ENCODE measurements at regions not wholly inside any gene's neighbourhood (a gene's known extent, or its start where the extent isn't known, plus 50 kb on each side); places are given as distances from the start of the nearest gene placed in this dataset.

DNA sequence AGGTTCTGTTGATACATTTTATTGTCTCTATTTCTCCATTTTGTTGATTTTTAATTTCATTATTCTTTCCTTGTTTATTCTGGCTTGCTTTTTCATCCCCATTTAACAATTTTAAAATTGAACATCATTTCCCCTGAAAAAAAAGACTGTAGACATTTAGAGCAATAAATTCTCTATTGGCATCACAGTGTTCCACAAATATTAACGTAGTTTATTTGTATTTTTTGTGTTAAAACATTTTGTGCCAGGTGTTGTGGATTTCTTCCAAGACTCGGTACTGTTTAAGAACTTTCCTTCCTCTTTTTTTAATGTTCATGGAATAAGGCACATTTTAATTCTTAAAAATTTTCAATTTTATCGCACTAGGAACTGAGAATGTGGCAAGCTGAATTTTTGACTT is 156.1 kb upstream of the NPY start:
- Histone ChIP-seq H3K27ac (no peak overlapping the region), H3K4me3 (no peak overlapping the region), H3K36me3 (no peaks in the 10 kb centered on the region), H3K27me3 (no peaks in the 10 kb centered on the region), H3K9me3 (no peaks in the 10 kb centered on the region), H3K4me1 (no peaks in the 10 kb centered on the region)
- no peak for TF ChIP-seq POLR2AphosphoS5 (IDR thresholded peaks at IDR 0.05)
- intact Hi-C loops (cut with DNase I): no loop called here
- no peak for DNase-seq
- WGBS, 2 donors: 73 to 76% methylated on average over 3 of the region's 3 CpGs

GRCh38 chr7:24129597-24129996 is 154.4 kb upstream of the NPY start:
- Histone ChIP-seq H3K36me3 (no peaks in the 10 kb centered on the region), H3K4me1 (no peaks in the 10 kb centered on the region), H3K9me3 (no peaks in the 10 kb centered on the region), H3K27me3 (no peaks in the 10 kb centered on the region), H3K27ac (no peak overlapping the region), H3K4me3 (no peak overlapping the region)
- 77 to 87% methylated on average over 4 of the region's 4 CpGs for WGBS, 2 donors
- TF ChIP-seq, protein P1, sequence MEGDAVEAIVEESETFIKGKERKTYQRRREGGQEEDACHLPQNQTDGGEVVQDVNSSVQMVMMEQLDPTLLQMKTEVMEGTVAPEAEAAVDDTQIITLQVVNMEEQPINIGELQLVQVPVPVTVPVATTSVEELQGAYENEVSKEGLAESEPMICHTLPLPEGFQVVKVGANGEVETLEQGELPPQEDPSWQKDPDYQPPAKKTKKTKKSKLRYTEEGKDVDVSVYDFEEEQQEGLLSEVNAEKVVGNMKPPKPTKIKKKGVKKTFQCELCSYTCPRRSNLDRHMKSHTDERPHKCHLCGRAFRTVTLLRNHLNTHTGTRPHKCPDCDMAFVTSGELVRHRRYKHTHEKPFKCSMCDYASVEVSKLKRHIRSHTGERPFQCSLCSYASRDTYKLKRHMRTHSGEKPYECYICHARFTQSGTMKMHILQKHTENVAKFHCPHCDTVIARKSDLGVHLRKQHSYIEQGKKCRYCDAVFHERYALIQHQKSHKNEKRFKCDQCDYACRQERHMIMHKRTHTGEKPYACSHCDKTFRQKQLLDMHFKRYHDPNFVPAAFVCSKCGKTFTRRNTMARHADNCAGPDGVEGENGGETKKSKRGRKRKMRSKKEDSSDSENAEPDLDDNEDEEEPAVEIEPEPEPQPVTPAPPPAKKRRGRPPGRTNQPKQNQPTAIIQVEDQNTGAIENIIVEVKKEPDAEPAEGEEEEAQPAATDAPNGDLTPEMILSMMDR (IDR thresholded peaks at IDR 0.05): no peak
- no peak for TF ChIP-seq EP300 (IDR thresholded peaks at IDR 0.05)
- TF ChIP-seq POLR2AphosphoS5 (IDR thresholded peaks at IDR 0.05): no peak
- no peak for TF ChIP-seq POLR2A (IDR thresholded peaks at IDR 0.05)
- DNase-seq: no peak
- intact Hi-C loops (cut with DNase I): no loop called here

DNA sequence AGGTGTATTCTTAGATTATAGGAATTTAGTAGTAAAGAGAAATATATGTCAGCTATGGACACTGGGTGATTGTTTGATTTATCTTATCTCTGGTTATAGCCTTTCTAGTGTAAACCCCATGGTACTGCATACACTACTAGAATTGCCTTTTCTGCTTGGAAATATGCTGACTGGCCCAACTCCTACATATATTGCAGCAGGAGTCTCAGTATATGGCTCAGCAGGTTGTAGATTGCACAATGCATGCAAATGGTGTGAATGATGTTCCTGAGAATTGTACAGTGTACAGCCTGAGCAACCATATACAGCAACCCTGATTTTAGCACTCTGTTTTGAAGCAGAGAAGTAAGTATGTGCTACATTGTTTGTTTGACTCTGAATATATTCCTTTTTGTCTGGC is 153.4 kb upstream of the NPY start:
- H3K4me1 ChIP-seq: no peaks in the 10 kb centered on the region
- H3K4me3 ChIP-seq: no peak overlapping the region
- H3K9me3 ChIP-seq: no peaks in the 10 kb centered on the region
- TF ChIP-seq POLR2A (IDR thresholded peaks at IDR 0.05) (no peak), POLR2AphosphoS5 (IDR thresholded peaks at IDR 0.05) (no peak), EP300 (IDR thresholded peaks at IDR 0.05) (no peak)
- TF ChIP-seq, protein P1 (IDR thresholded peaks at IDR 0.05): no peak
- no peak for DNase-seq
- H3K36me3 ChIP-seq: no peaks in the 10 kb centered on the region
- H3K27ac ChIP-seq: no peak overlapping the region
- no peaks in the 10 kb centered on the region for H3K27me3 ChIP-seq
- intact Hi-C loops (cut with DNase I): no loop called here

DNA sequence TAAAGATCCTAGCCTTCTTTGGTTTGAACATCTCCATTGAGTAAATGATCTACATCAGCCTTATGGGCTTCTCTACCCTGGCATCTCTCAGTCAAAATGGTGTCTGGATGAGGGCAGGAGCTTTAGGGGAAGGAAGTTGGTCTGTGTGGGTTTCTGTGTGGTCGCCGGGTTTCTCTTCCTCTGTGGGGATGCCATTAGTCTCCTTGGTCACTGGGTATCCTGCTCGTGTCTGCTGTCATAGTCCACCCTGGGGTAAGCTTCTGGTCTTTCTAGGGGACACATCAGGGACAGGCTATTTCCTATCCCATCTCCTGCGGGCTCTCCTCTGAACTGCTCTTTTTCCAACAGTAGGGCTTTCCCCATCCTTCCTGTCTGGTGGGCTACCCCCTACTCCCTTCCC is 150.3 kb upstream of the NPY start:
- WGBS, 2 donors: 58 to 74% methylated on average over 4 of the region's 4 CpGs
- H3K4me1 ChIP-seq: no peaks in the 10 kb centered on the region
- no peak overlapping the region for H3K4me3 ChIP-seq
- H3K27ac ChIP-seq: no peak overlapping the region
- H3K27me3 ChIP-seq: no peaks in the 10 kb centered on the region
- H3K36me3 ChIP-seq: no peaks in the 10 kb centered on the region
- intact Hi-C loops (cut with DNase I): no loop called here
- TF ChIP-seq POLR2A (IDR thresholded peaks at IDR 0.05): no peak
- TF ChIP-seq, protein P1 (IDR thresholded peaks at IDR 0.05): no peak
- no peak for TF ChIP-seq EP300 (IDR thresholded peaks at IDR 0.05)
- TF ChIP-seq POLR2AphosphoS5 (IDR thresholded peaks at IDR 0.05): no peak
- DNase-seq: no peak
- no peaks in the 10 kb centered on the region for H3K9me3 ChIP-seq

GRCh38 chr7:24134535-24134934 is 149.5 kb upstream of the NPY start:
- Histone ChIP-seq H3K27ac (no peak overlapping the region), H3K4me3 (no peak overlapping the region), H3K9me3 (no peaks in the 10 kb centered on the region), H3K36me3 (no peaks in the 10 kb centered on the region), H3K27me3 (no peaks in the 10 kb centered on the region), H3K4me1 (no peaks in the 10 kb centered on the region)
- TF ChIP-seq POLR2A (IDR thresholded peaks at IDR 0.05) (no peak), POLR2AphosphoS5 (IDR thresholded peaks at IDR 0.05) (no peak), EP300 (IDR thresholded peaks at IDR 0.05) (no peak)
- TF ChIP-seq, protein P1 (IDR thresholded peaks at IDR 0.05): no peak
- DNase-seq: no peak
- WGBS, 2 donors: 91 to 96% methylated on average over 4 of the region's 4 CpGs
- intact Hi-C loops (cut with DNase I): no loop called here

Data from sigmoid colon (tissue), 6 donors.